H1 (cell line): ENCODE measurements at regions not wholly inside any gene's neighbourhood (a gene's known extent, or its start where the extent isn't known, plus 50 kb on each side); places are given as distances from the start of the nearest gene placed in this dataset.

ENCODE experiments used
- CTCF ChIA-PET: fragments of 300-600 bp; sonication (Branson Sonifier 250); formaldehyde crosslinking; loops from one replicate; lab custom pipeline; 2021; ENCODE audit not compliant: partially characterized antibody; lab: Charles Lee
- POLR2A ChIA-PET: fragments of 300-600 bp; sonication (Branson Sonifier 250); formaldehyde crosslinking; loops from one replicate; lab custom pipeline; 2021; ENCODE audit warnings: inconsistent platforms; ENCODE audit not compliant: partially characterized antibody; lab: Charles Lee
- DNase-seq, 2 experiments: peaks; one replicate each; pipeline versions ENCODE4 v3.0.0 to v3.0.0-alpha.2; 2010 to 2022; ENCODE audit warnings: low spot score in 2 of 2, low read depth in 1 of 2, mixed read lengths in 1 of 2
- FAIRE-seq: peaks from 2 replicates; lab custom pipeline; 2011; peaks lifted over from hg19 to GRCh38; lab: Jason Lieb, UNC
- H2AFZ ChIP-seq: 2 replicates; pipeline ENCODE4 v1.8.1; 2012; ENCODE audit warnings: low read length, inconsistent platforms
- H2AK5ac ChIP-seq: 2 replicates; pipeline ENCODE4 v1.6.1; 2013; ENCODE audit warnings: low read depth, low read length
- H2BK120ac ChIP-seq: replicated peaks from 2 replicates; pipeline ENCODE3; 2013; ENCODE audit warnings: low read depth, low read length, inconsistent platforms
- H2BK12ac ChIP-seq: 2 replicates; pipeline ENCODE4 v1.6.1; 2013; ENCODE audit warnings: low read depth, low read length
- H2BK15ac ChIP-seq: 2 replicates; pipeline ENCODE4 v1.6.1; 2013; ENCODE audit warnings: low read length
- H2BK20ac ChIP-seq: 2 replicates; pipeline ENCODE4 v1.6.1; 2013; ENCODE audit warnings: low read length
- H2BK5ac ChIP-seq: 2 replicates; pipeline ENCODE4 v1.6.1; 2013; ENCODE audit warnings: low read depth, low read length
- H3K14ac ChIP-seq: 2 replicates; pipeline ENCODE4 v1.6.1; 2013; ENCODE audit warnings: inconsistent platforms; ENCODE audit not compliant: insufficient read length
- H3K18ac ChIP-seq: 2 replicates; pipeline ENCODE4 v1.6.1; 2013; ENCODE audit warnings: low read length; ENCODE audit errors: extremely low read depth
- H3K23ac ChIP-seq: 2 replicates; pipeline ENCODE4 v1.6.1; 2013; ENCODE audit warnings: inconsistent platforms; ENCODE audit not compliant: insufficient read length
- H3K23me2 ChIP-seq: 2 replicates; pipeline ENCODE4 v1.6.1; 2013; ENCODE audit warnings: low read depth, low read length
- H3K27ac ChIP-seq: 2 replicates; pipeline ENCODE4 v1.6.1; 2011; ENCODE audit warnings: low read depth, low read length, inconsistent platforms
- H3K27me3 ChIP-seq, 4 experiments: replicated peaks in 1 of 4; 1 replicate in 1 of 4; 2 replicates in 3 of 4; pipeline versions ENCODE4 v1.6.1 to v1.8.1; 2011 to 2013; ENCODE audit warnings: low read length in 3 of 4, mild to moderate bottlenecking in 3 of 4, inconsistent platforms in 2 of 4, mixed read lengths in 2 of 4, moderate library complexity in 1 of 4; ENCODE audit not compliant: control insufficient read depth in 3 of 4, insufficient read depth in 3 of 4; ENCODE audit errors: extremely low read depth in 1 of 4
- H3K36me3 ChIP-seq, 4 experiments: 2 replicates each; pipeline versions ENCODE4 v1.6.1 to v1.8.1; 2011 to 2013; ENCODE audit warnings: mild to moderate bottlenecking in 4 of 4, low read length in 3 of 4, moderate library complexity in 2 of 4, control low read depth in 1 of 4, inconsistent platforms in 1 of 4; ENCODE audit not compliant: insufficient read depth in 4 of 4, control insufficient read depth in 2 of 4
- H3K4ac ChIP-seq: replicated peaks from 2 replicates; pipeline ENCODE3; 2013; ENCODE audit warnings: low read length, low read depth, mixed read lengths, inconsistent platforms; ENCODE audit not compliant: insufficient read length
- H3K4me1 ChIP-seq, 4 experiments: replicated peaks in 1 of 4; 1 replicate in 1 of 4; 2 replicates in 3 of 4; pipeline versions ENCODE4 v1.6.1 to v1.8.1; 2011 to 2013; ENCODE audit warnings: low read length in 3 of 4, inconsistent platforms in 2 of 4, mixed read lengths in 1 of 4; ENCODE audit not compliant: insufficient read depth in 4 of 4, control insufficient read depth in 3 of 4
- H3K4me2 ChIP-seq, 2 experiments: 2 replicates each; pipeline versions ENCODE4 v1.6.1 to v1.8.1; 2011 to 2013; ENCODE audit warnings: low read depth in 2 of 2, low read length in 2 of 2, control low read depth in 1 of 2, inconsistent platforms in 1 of 2, mild to moderate bottlenecking in 1 of 2; ENCODE audit not compliant: insufficient read depth in 1 of 2
- H3K4me3 ChIP-seq, 4 experiments: fragments of 200-600, 300-600 bp in 1 of 4; sonication (generic), shearing (Covaris generic), sonication (Bioruptor Twin) in 1 of 4; 2 replicates each; pipeline versions ENCODE4 v1.5.1 to v1.8.1; 2011 to 2016; ENCODE audit warnings: low read length in 4 of 4, low read depth in 3 of 4, control low read depth in 2 of 4, inconsistent platforms in 2 of 4, mild to moderate bottlenecking in 2 of 4, mixed read lengths in 1 of 4, moderate library complexity in 1 of 4; ENCODE audit not compliant: insufficient read depth in 2 of 4; ENCODE audit errors: extremely low read depth in 1 of 4
- H3K56ac ChIP-seq: replicated peaks from 2 replicates; pipeline ENCODE3; 2013; ENCODE audit warnings: low read depth, mild to moderate bottlenecking, mixed read lengths, low read length, inconsistent platforms; ENCODE audit not compliant: insufficient read length
- H3K79me1 ChIP-seq: 2 replicates; pipeline ENCODE4 v1.6.1; 2013; ENCODE audit warnings: low read depth, low read length, control low read depth
- H3K79me2 ChIP-seq, 2 experiments: 2 replicates each; pipeline versions ENCODE4 v1.6.1 to v1.8.1; 2012 to 2013; ENCODE audit warnings: low read length in 2 of 2, mild to moderate bottlenecking in 2 of 2, inconsistent platforms in 1 of 2; ENCODE audit not compliant: insufficient read depth in 2 of 2, control insufficient read depth in 1 of 2
- H3K9ac ChIP-seq, 4 experiments: replicated peaks in 1 of 4; 1 replicate in 1 of 4; 2 replicates in 3 of 4; pipeline versions ENCODE4 v1.6.1 to v1.8.1; 2011 to 2013; ENCODE audit warnings: low read depth in 3 of 4, low read length in 3 of 4, control low read depth in 2 of 4, mild to moderate bottlenecking in 2 of 4, moderate library complexity in 2 of 4, inconsistent platforms in 1 of 4; ENCODE audit errors: extremely low read depth in 1 of 4
- H3K9me3 ChIP-seq, 2 experiments: 2 replicates each; pipeline versions ENCODE4 v1.6.1 to v1.8.1; 2012 to 2013; ENCODE audit warnings: mild to moderate bottlenecking in 2 of 2, moderate library complexity in 2 of 2, control low read depth in 1 of 2, inconsistent platforms in 1 of 2, low read depth in 1 of 2, low read length in 1 of 2, mixed read lengths in 1 of 2; ENCODE audit not compliant: insufficient read depth in 2 of 2
- H4K20me1 ChIP-seq, 2 experiments: replicated peaks in 1 of 2; 2 replicates each; pipeline versions ENCODE3 to v1.8.1; 2011 to 2013; ENCODE audit warnings: inconsistent platforms in 2 of 2, low read length in 2 of 2, mild to moderate bottlenecking in 1 of 2; ENCODE audit not compliant: insufficient read depth in 2 of 2, control insufficient read depth in 1 of 2
- H4K5ac ChIP-seq: 2 replicates; pipeline ENCODE4 v1.6.1; 2013; ENCODE audit warnings: low read length, low read depth, mixed read lengths, inconsistent platforms; ENCODE audit not compliant: insufficient read length
- H4K8ac ChIP-seq: 2 replicates; pipeline ENCODE4 v1.8.0; 2013; ENCODE audit warnings: mild to moderate bottlenecking, moderate library complexity, low read length, inconsistent platforms; ENCODE audit not compliant: insufficient read depth; ENCODE audit errors: extremely low read depth
- H4K91ac ChIP-seq: replicated peaks from 2 replicates; pipeline ENCODE3; 2013; ENCODE audit warnings: low read length, mixed read lengths, inconsistent platforms; ENCODE audit not compliant: insufficient read length
- JUND ChIP-seq: IDR thresholded peaks from 2 replicates; pipeline ENCODE4 v1.6.1; 2011; ENCODE audit warnings: mild to moderate bottlenecking, improper control_type of control experiment, low read length
- SIX5 ChIP-seq: IDR thresholded peaks from 2 replicates; pipeline ENCODE4 v1.6.1; 2011; ENCODE audit warnings: mild to moderate bottlenecking, low read depth, low read length
- TAF1 ChIP-seq: IDR thresholded peaks from 2 replicates; pipeline ENCODE4 v1.6.1; 2011; ENCODE audit warnings: mild to moderate bottlenecking, low read depth, low read length
- WGBS, 2 experiments: shearing (Covaris generic) in 1 of 2; methylation state at CpG; one replicate each; pipeline versions ENCODE4 v1.1.6 to v1.1.7; 2013 to 2015; ENCODE audit warnings: low lambda C conversion rate in 2 of 2, mixed read lengths in 2 of 2, inconsistent platforms in 1 of 2, low coverage in 1 of 2, missing lambda C conversion rate in 1 of 2; ENCODE audit not compliant: insufficient replicate concordance in 2 of 2, insufficient coverage in 1 of 2, insufficient read length in 1 of 2; ENCODE audit errors: extremely low coverage in 1 of 2, missing lambda C conversion rate in 1 of 2; 5-methylcytosine and 5-hydroxymethylcytosine counted together

- CTCF ChIA-PET, result no interaction called here
Observed at GRCh38 chr16:52257534-52257933, 289.4 kb downstream of the TOX3 start.

More at GRCh38 chr16:52257534-52257933, 289.4 kb downstream of the TOX3 start:
- Histone ChIP-seq H3K18ac (no peak overlapping the region), H3K27me3 (no peaks in the 10 kb centered on the region), H2BK20ac (no peak overlapping the region), H2BK5ac (no peak overlapping the region), H3K23me2 (no peaks in the 10 kb centered on the region), H3K14ac (no peak overlapping the region), H3K4ac (no peak overlapping the region), H2BK12ac (no peak overlapping the region), H3K9ac (no peak overlapping the region), H4K91ac (no peak overlapping the region), H2BK15ac (no peak overlapping the region), H2AK5ac (no peak overlapping the region), H3K9me3 (no peaks in the 10 kb centered on the region), H2AFZ (no peak overlapping the region), H3K4me2 (no peak overlapping the region), H3K27ac (no peak overlapping the region), H3K56ac (no peak overlapping the region), H3K4me3 (no peak overlapping the region), H3K4me1 (peaks cover 0 to 7% (median 4%) of the 10 kb centered on the region in 4 experiments; a peak in 3 of 7 replicates), H4K20me1 (no peaks in the 10 kb centered on the region), H3K36me3 (no peaks in the 10 kb centered on the region), H4K5ac (no peak overlapping the region), H2BK120ac (no peak overlapping the region), H3K79me2 (no peaks in the 10 kb centered on the region), H4K8ac (no peak overlapping the region), H3K79me1 (no peaks in the 10 kb centered on the region), H3K23ac (no peak overlapping the region)
- POLR2A ChIA-PET, result no interaction called here
- 96% methylated on average over 1 of the region's 1 CpG; no CpG with 5 or more reads in 1 of the 2 experiments for WGBS, 2 experiments
- FAIRE-seq, result no peak
- no peak for DNase-seq
- TF ChIP-seq SIX5, result no peak
- TF ChIP-seq TAF1, result no peak
- no peak for TF ChIP-seq JUND
